HepG2 (cell line): ENCODE measurements at regions not wholly inside any gene's neighbourhood (a gene's known extent, or its start where the extent isn't known, plus 50 kb on each side); places are given as distances from the start of the nearest gene placed in this dataset.

Experiments used
- AGO1 ChIP-seq: fragments of 200-400 bp; formaldehyde crosslinking; IDR thresholded peaks from 2 replicates; pipeline ENCODE4 v1.6.1; 2017; ENCODE audit warnings: mild to moderate bottlenecking, low read depth, low read length, moderate library complexity; ENCODE audit not compliant: poor library complexity, severe bottlenecking
- ASH2L ChIP-seq: fragments of 300-600, 200-600 bp; sonication (generic); IDR thresholded peaks from 2 replicates; pipeline ENCODE4 v1.7.0; 2017; ENCODE audit warnings: low read depth, mild to moderate bottlenecking, moderate library complexity, mixed read lengths, low read length; ENCODE audit not compliant: insufficient read length
- BRF2 ChIP-seq: sonication (generic); formaldehyde crosslinking; IDR thresholded peaks from 2 replicates; pipeline ENCODE4 v1.8.1; 2022; ENCODE audit warnings: mild to moderate bottlenecking, missing genetic modification reagents
- CEBPG ChIP-seq: IDR thresholded peaks from 2 replicates; pipeline ENCODE4 v1.6.1; 2016
- DPF2 ChIP-seq: sonication (generic); formaldehyde crosslinking; IDR thresholded peaks from 2 replicates; pipeline ENCODE4 v1.4.0; 2020; ENCODE audit warnings: mild to moderate bottlenecking, low read depth, missing genetic modification reagents, borderline replicate concordance
- HES4 ChIP-seq: sonication (generic); formaldehyde crosslinking; IDR thresholded peaks from 2 replicates; pipeline ENCODE4 v1.9.0; 2021; ENCODE audit warnings: mild to moderate bottlenecking, missing genetic modification reagents, borderline replicate concordance
- HNRNPL ChIP-seq: fragments of 200-400 bp; formaldehyde crosslinking; IDR thresholded peaks from 2 replicates; pipeline ENCODE4 v1.6.1; 2017; ENCODE audit warnings: mild to moderate bottlenecking, low read depth, low read length
- HNRNPLL ChIP-seq: fragments of 200-400 bp; formaldehyde crosslinking; IDR thresholded peaks from 2 replicates; pipeline ENCODE4 v1.6.1; 2017; ENCODE audit warnings: mild to moderate bottlenecking, low read depth, low read length; ENCODE audit not compliant: poor library complexity, severe bottlenecking
- IKZF1 ChIP-seq: fragments of 450-650 bp; IDR thresholded peaks from 2 replicates; pipeline ENCODE4 v1.7.1; 2016
- MED1 ChIP-seq: sonication (generic); formaldehyde crosslinking; IDR thresholded peaks from 2 replicates; pipeline ENCODE4 v1.4.0; 2020; ENCODE audit warnings: missing genetic modification reagents
- MYC ChIP-seq: sonication (generic); formaldehyde crosslinking; IDR thresholded peaks from 2 replicates; pipeline ENCODE4 v1.9.0; 2021; ENCODE audit warnings: missing genetic modification reagents, borderline replicate concordance
- NFYB ChIP-seq: sonication (generic); formaldehyde crosslinking; IDR thresholded peaks from 2 replicates; pipeline ENCODE4 v1.4.0; 2020; ENCODE audit warnings: missing genetic modification reagents
- NR0B2 ChIP-seq: sonication (generic); formaldehyde crosslinking; IDR thresholded peaks from 2 replicates; pipeline ENCODE4 v1.4.0; 2020; ENCODE audit warnings: mild to moderate bottlenecking, missing genetic modification reagents
- POLR2G ChIP-seq: fragments of 200-400 bp; formaldehyde crosslinking; IDR thresholded peaks from 2 replicates; pipeline ENCODE4 v1.6.1; 2018; ENCODE audit warnings: mild to moderate bottlenecking, low read depth, low read length, moderate library complexity
- SALL1 ChIP-seq: sonication (generic); formaldehyde crosslinking; IDR thresholded peaks from 2 replicates; pipeline ENCODE4 v1.8.0; 2022; ENCODE audit warnings: mild to moderate bottlenecking, missing genetic modification reagents
- THYN1 ChIP-seq: sonication (generic); formaldehyde crosslinking; IDR thresholded peaks from 2 replicates; pipeline ENCODE4 v1.8.1; 2023; ENCODE audit warnings: low read depth, mild to moderate bottlenecking, moderate library complexity, missing genetic modification reagents, borderline replicate concordance
- ZBTB14 ChIP-seq: sonication (generic); formaldehyde crosslinking; IDR thresholded peaks from 2 replicates; pipeline ENCODE4 v1.4.0; 2020; ENCODE audit warnings: missing genetic modification reagents
- ZFP91 ChIP-seq: sonication (generic); formaldehyde crosslinking; IDR thresholded peaks from 2 replicates; pipeline ENCODE4 v1.9.0; 2022; ENCODE audit warnings: missing genetic modification reagents, mild to moderate bottlenecking, borderline replicate concordance
- ZNF124 ChIP-seq: sonication (generic); formaldehyde crosslinking; IDR thresholded peaks from 2 replicates; pipeline ENCODE4 v1.4.0; 2020; ENCODE audit warnings: missing genetic modification reagents
- ZNF275 ChIP-seq: sonication (generic); formaldehyde crosslinking; IDR thresholded peaks from 2 replicates; pipeline ENCODE4 v1.8.0; 2022; ENCODE audit warnings: missing genetic modification reagents, mild to moderate bottlenecking, inconsistent platforms, borderline replicate concordance
- ZNF329 ChIP-seq: sonication (generic); formaldehyde crosslinking; IDR thresholded peaks from 2 replicates; pipeline ENCODE4 v1.9.0; 2021; ENCODE audit warnings: low read depth, mild to moderate bottlenecking, missing genetic modification reagents
- ZNF451 ChIP-seq: sonication (generic); formaldehyde crosslinking; IDR thresholded peaks from 2 replicates; pipeline ENCODE4 v1.5.0; 2020; ENCODE audit warnings: mild to moderate bottlenecking, missing genetic modification reagents
- ZNF501 ChIP-seq: sonication (generic); formaldehyde crosslinking; IDR thresholded peaks from 2 replicates; pipeline ENCODE4 v1.5.1; 2020; ENCODE audit warnings: mild to moderate bottlenecking, moderate library complexity, missing genetic modification reagents
- ZNF616 ChIP-seq: sonication (generic); formaldehyde crosslinking; IDR thresholded peaks from 2 replicates; pipeline ENCODE4 v1.5.0; 2020; ENCODE audit warnings: low read depth, mild to moderate bottlenecking, missing genetic modification reagents
- ZNF629 ChIP-seq: sonication (generic); formaldehyde crosslinking; conservative IDR thresholded peaks from 2 replicates; pipeline ENCODE4 v1.5.0; 2020; ENCODE audit warnings: missing genetic modification reagents

- TF ChIP-seq ZBTB14 (CRISPR knock-in tag) (peak; percentile 94), NFYB (CRISPR knock-in tag) (no peak), ZNF275 (CRISPR knock-in tag) (0 out of 2 replicates have a peak, but pooled peaks have one; percentile 31), SALL1 (peak; percentile 82), IKZF1 (no peak), ZNF329 (CRISPR knock-in tag) (0 out of 2 replicates have a peak, but pooled peaks have one; percentile 68), ASH2L (peak; percentile 86), ZFP91 (CRISPR knock-in tag) (peak; percentile 70), HNRNPLL (peak; percentile 51), MED1 (CRISPR knock-in tag) (0 out of 2 replicates have a peak, but pooled peaks have one; percentile 22), ZNF501 (CRISPR knock-in tag) (no peak), ZNF124 (CRISPR knock-in tag) (0 out of 2 replicates have a peak, but pooled peaks have one; percentile 23), NR0B2 (CRISPR knock-in tag) (no peak), HES4 (peak; percentile 64; the same call in 1 of the 2 replicates), CEBPG (CRISPR knock-in tag) (no peak), DPF2 (CRISPR knock-in tag) (no peak), POLR2G (peak; percentile 88), HNRNPL (0 out of 2 replicates have a peak, but pooled peaks have one; percentile 51), MYC (peak; percentile 89), BRF2 (peak; percentile 72; the same call in 1 of the 2 replicates), AGO1 (no peak), ZNF451 (CRISPR knock-in tag) (peak; percentile 51; the same call in 1 of the 2 replicates), THYN1 (CRISPR knock-in tag) (no peak), ZNF629 (peak; percentile 21; the same call in 1 of the 2 replicates), ZNF616 (CRISPR knock-in tag) (peak; percentile 15; the same call in 1 of the 2 replicates)
Measured at GRCh38 chr1:84077476-84078107, 66.5 kb upstream of the PRKACB start (continued).
